GM21360 (cell line): ENCODE measurements at regions not wholly inside any gene's neighbourhood (a gene's known extent, or its start where the extent isn't known, plus 50 kb on each side); places are given as distances from the start of the nearest gene placed in this dataset.

Experiments
- ATAC-seq: cut with Tn5 transposase; IDR thresholded peaks from one replicate; pipeline ENCODE4 v1.9.1; 2021; ENCODE audit warnings: mild to moderate bottlenecking, moderate library complexity; ENCODE audit not compliant: unreplicated experiment

- no peak for ATAC-seq
Observed at GRCh38 chr14:98949481-98950135, 322.4 kb downstream of the BCL11B start.

GRCh38 chr14:98950353-98950895 lies 321.6 kb downstream of the BCL11B start:
- no peak for ATAC-seq

- ATAC-seq = no peak
Observed at GRCh38 chr14:98951031-98951430, 321.0 kb downstream of the BCL11B start.

GRCh38 chr14:98951521-98952152 lies 320.4 kb downstream of the BCL11B start:
- no peak for ATAC-seq

- no peak for ATAC-seq
Observed at GRCh38 chr14:98952593-98953350, 319.2 kb downstream of the BCL11B start.

GRCh38 chr14:98953551-98954348 lies 318.2 kb downstream of the BCL11B start:
- ATAC-seq = no peak

GRCh38 chr14:98954349-98955000 lies 317.5 kb downstream of the BCL11B start:
- ATAC-seq = no peak

- ATAC-seq = no peak
Observed at GRCh38 chr14:98955036-98955740, 316.8 kb downstream of the BCL11B start.

- ATAC-seq = no peak
Observed at GRCh38 chr14:98955741-98956070, 316.3 kb downstream of the BCL11B start.

- ATAC-seq = no peak
Observed at GRCh38 chr14:98956181-98956580, 315.8 kb downstream of the BCL11B start.

- no peak for ATAC-seq
Observed at GRCh38 chr14:98956661-98957060, 315.3 kb downstream of the BCL11B start.

- ATAC-seq = no peak
Observed at GRCh38 chr14:98957211-98958047, 314.6 kb downstream of the BCL11B start.

- no peak for ATAC-seq
Observed at GRCh38 chr14:98958048-98958631, 313.9 kb downstream of the BCL11B start.

GRCh38 chr14:98958632-98959031 lies 313.4 kb downstream of the BCL11B start:
- ATAC-seq = no peak

- ATAC-seq = no peak
Observed at GRCh38 chr14:98959410-98959809, 312.6 kb downstream of the BCL11B start.

- ATAC-seq = no peak
Observed at GRCh38 chr14:98959958-98960616, 311.9 kb downstream of the BCL11B start.

GRCh38 chr14:98960617-98961013 lies 311.4 kb downstream of the BCL11B start:
- no peak for ATAC-seq

- no peak for ATAC-seq
Observed at GRCh38 chr14:98961191-98961590, 310.8 kb downstream of the BCL11B start.
